H1 (cell line): ENCODE measurements at regions not wholly inside any gene's neighbourhood (a gene's known extent, or its start where the extent isn't known, plus 50 kb on each side); places are given as distances from the start of the nearest gene placed in this dataset.

ENCODE experiments used
- CEBPB ChIP-seq: IDR thresholded peaks from 2 replicates; pipeline ENCODE4 v1.6.1; 2012; ENCODE audit warnings: low read depth, low read length
- CHD1 ChIP-seq: IDR thresholded peaks from 2 replicates; pipeline ENCODE4 v1.6.1; 2012; ENCODE audit warnings: low read depth, low read length, improper control_type of control experiment
- CHD2 ChIP-seq: IDR thresholded peaks from 2 replicates; pipeline ENCODE4 v1.6.1; 2012; ENCODE audit warnings: low read length, improper control_type of control experiment
- CREB1 ChIP-seq: IDR thresholded peaks from 2 replicates; pipeline ENCODE4 v1.6.1; 2012; ENCODE audit warnings: inconsistent platforms
- CTCF ChIP-seq, 3 experiments: IDR thresholded peaks; 1 replicate in 2 of 3; 2 replicates in 1 of 3; pipeline versions ENCODE4 v1.5.1 to v1.6.1; 2011; ENCODE audit warnings: low read length in 3 of 3, mild to moderate bottlenecking in 3 of 3, inconsistent platforms in 2 of 3, low read depth in 1 of 3, moderate library complexity in 1 of 3; ENCODE audit not compliant: insufficient read depth in 1 of 3; ENCODE audit errors: control extremely low read depth in 1 of 3
- EZH2 ChIP-seq: fragments of 200-600 bp; sonication (generic); IDR thresholded peaks from 2 replicates; pipeline ENCODE4 v1.7.1; 2012; ENCODE audit warnings: low read depth, mild to moderate bottlenecking, moderate library complexity, low read length, inconsistent platforms; ENCODE audit not compliant: severe bottlenecking
- HDAC2 ChIP-seq, 2 experiments: fragments of 300-600 bp in 1 of 2; sonication (generic) in 1 of 2; IDR thresholded peaks; 2 replicates each; pipeline ENCODE4 v1.6.1; 2011 to 2012; ENCODE audit warnings: low read depth in 2 of 2, low read length in 2 of 2, mild to moderate bottlenecking in 2 of 2, moderate library complexity in 2 of 2, borderline replicate concordance in 1 of 2, inconsistent platforms in 1 of 2
- NRF1 ChIP-seq: IDR thresholded peaks from 2 replicates; pipeline ENCODE4 v1.6.1; 2011; ENCODE audit warnings: mild to moderate bottlenecking, low read depth, low read length, improper control_type of control experiment
- POLR2A ChIP-seq, 2 experiments: IDR thresholded peaks; 1 replicate in 1 of 2; 2 replicates in 1 of 2; pipeline ENCODE4 v1.6.1; 2011; ENCODE audit warnings: low read depth in 2 of 2, low read length in 2 of 2, mild to moderate bottlenecking in 2 of 2; ENCODE audit errors: control extremely low read depth in 1 of 2
- POLR2AphosphoS5 ChIP-seq: IDR thresholded peaks from 2 replicates; pipeline ENCODE4 v1.6.1; 2011; ENCODE audit warnings: low read depth, low read length
- SP1 ChIP-seq: IDR thresholded peaks from 2 replicates; pipeline ENCODE4 v1.6.1; 2011; ENCODE audit warnings: low read depth, low read length
- YY1 ChIP-seq: IDR thresholded peaks from 2 replicates; pipeline ENCODE4 v1.6.1; 2011; ENCODE audit warnings: low read depth, mild to moderate bottlenecking, low read length
- TF ChIP-seq, protein P1 (sequence below): IDR thresholded peaks from 2 replicates; pipeline ENCODE4 v1.6.1; 2012; ENCODE audit warnings: inconsistent platforms
- TF ChIP-seq, protein P2 (sequence below): IDR thresholded peaks from 2 replicates; pipeline ENCODE4 v1.6.1; 2011; ENCODE audit warnings: low read depth, mild to moderate bottlenecking, low read length; ENCODE audit not compliant: insufficient read depth

DNA sequence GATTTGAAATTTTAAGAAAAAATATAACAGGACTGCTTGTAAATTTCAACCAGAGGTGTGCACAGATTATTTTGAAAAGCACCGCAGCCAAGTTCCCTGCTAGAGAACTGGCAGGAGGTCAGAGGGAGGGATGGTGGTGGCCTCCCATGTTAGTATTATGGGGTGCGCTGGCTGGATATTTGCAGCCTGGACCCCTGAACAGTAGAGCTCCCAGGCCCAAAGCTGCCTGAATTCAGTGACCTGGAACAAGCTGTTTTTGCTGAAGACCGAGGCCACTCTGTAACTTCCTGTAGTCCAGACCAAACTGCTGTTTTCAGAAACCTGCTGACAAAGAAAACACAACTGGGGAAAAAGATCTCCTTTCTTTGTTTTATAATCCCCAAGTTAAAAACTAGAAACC, 314.3 kb downstream of the TNS1 start:
- TF ChIP-seq CTCF (IDR thresholded peaks at IDR 0.05; ENCODE audit: control extremely low read depth in 1 of 3, insufficient read depth in 1 of 3, low read depth in 1 of 3, low read length in 3 of 3) (no peak), CHD2 (no peak), YY1 (no peak), HDAC2 (IDR thresholded peaks at IDR 0.05; ENCODE audit: borderline replicate concordance in 1 of 2, low read depth in 2 of 2, low read length in 2 of 2) (no peak), EZH2 (no peak), NRF1 (no peak), CHD1 (no peak), CREB1 (no peak), SP1 (no peak), POLR2A (IDR thresholded peaks at IDR 0.05; ENCODE audit: control extremely low read depth in 1 of 2, low read depth in 2 of 2, low read length in 2 of 2) (no peak), CEBPB (no peak), POLR2AphosphoS5 (no peak)
- TF ChIP-seq, protein P1, sequence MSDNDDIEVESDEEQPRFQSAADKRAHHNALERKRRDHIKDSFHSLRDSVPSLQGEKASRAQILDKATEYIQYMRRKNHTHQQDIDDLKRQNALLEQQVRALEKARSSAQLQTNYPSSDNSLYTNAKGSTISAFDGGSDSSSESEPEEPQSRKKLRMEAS = no peak
- TF ChIP-seq, protein P2, sequence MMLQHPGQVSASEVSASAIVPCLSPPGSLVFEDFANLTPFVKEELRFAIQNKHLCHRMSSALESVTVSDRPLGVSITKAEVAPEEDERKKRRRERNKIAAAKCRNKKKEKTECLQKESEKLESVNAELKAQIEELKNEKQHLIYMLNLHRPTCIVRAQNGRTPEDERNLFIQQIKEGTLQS = no peak
